GM21528 (cell line): ENCODE measurements at regions not wholly inside any gene's neighbourhood (a gene's known extent, or its start where the extent isn't known, plus 50 kb on each side); places are given as distances from the start of the nearest gene placed in this dataset.

ENCODE experiments used
- ATAC-seq: cut with Tn5 transposase; IDR thresholded peaks from one replicate; pipeline ENCODE4 v1.9.1; 2021; ENCODE audit warnings: mild to moderate bottlenecking, moderate library complexity; ENCODE audit not compliant: unreplicated experiment, low FRiP score

DNA sequence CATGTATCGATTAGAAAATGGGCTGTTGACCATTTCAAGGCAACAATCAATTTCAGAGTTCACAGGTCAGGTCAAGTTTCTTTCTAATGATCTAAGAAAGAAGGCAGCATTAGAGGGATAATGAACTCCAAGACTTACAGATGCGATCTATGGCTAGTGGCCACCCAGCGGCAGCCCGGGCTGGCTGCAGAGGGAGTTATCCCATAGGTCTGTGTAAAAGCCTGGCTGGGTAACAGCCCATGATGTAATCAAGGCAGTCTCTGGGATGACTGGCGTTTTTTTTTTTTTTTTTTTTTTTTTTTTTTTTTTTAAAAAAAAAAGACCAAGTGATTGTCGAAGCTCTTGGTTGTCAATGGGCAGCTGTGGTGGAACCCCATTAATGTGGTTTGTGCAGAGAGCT lies 171.1 kb upstream of the SKOR2 start:
- no peak for ATAC-seq

- ATAC-seq, result peak; percentile 79
Measured at GRCh38 chr18:47420130-47420529, 168.7 kb upstream of the SKOR2 start.

GRCh38 chr18:47418746-47419145 lies 167.3 kb upstream of the SKOR2 start:
- no peak for ATAC-seq

- no peak for ATAC-seq
Measured at GRCh38 chr18:47417807-47418206, 166.3 kb upstream of the SKOR2 start.

DNA sequence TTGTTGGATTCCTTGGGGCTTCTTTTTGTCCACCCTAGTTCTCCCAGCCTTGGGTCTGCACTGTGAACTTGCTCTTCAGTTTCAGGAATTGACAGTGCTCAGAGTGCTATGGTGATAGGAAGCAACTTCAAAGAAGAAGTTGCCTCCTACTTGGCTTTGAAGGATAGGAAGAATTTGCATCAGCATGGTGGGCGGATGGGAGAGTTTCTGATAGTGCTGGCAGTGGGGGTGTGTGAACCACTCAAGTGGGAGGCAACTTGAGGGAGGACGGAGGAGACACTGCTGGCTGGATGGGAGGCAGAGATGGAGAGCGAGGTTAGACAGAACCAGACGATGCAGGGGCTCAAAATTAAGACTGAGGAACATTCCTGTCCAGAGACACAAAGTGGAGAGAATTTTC lies 164.4 kb upstream of the SKOR2 start:
- no peak for ATAC-seq

GRCh38 chr18:47413327-47413726 lies 161.9 kb upstream of the SKOR2 start:
- ATAC-seq, result no peak

DNA sequence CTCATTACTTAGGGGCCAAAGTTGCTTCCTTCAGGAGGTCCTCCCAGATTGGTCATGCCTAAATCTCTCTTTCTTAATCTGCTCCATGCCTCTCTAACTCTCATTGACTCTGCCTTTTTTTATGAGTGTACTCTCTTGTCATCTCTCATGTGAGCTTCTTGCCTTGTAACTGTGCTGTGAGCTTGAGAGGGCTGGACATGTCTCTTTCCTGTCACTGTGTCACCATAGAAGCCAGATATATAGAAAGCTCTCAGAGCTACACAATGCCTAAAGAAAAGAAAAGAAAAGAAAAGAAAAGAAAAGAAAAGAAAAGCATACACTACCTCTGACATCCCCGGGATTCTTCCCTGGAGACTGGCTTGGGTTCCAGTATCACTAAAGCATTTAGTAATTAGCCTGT lies 161.5 kb upstream of the SKOR2 start:
- ATAC-seq, result no peak

- ATAC-seq, result no peak
Measured at GRCh38 chr18:47411159-47411558, 159.7 kb upstream of the SKOR2 start.

DNA sequence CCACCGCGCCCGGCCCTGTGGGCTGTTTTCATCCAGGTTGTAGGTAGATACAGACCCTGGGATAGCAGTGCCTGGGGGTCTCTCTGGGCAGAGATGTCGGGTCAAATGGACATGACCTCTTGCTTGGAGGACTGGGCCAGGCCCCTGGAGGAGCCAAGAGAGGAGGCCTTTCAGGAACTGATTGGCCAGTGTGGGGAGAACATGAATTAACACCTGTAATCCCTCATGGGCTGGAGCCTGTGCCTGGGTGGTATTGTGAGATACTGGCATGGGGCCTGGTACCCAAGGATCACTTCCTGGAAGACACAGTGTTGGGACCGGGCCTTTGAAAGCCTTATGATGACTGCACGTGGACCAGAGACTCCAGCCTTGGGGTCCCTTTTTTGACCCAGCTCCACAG lies 158.7 kb upstream of the SKOR2 start:
- ATAC-seq, result no peak

- ATAC-seq, result no peak
Measured at GRCh38 chr18:47409519-47409918, 158.1 kb upstream of the SKOR2 start.

GRCh38 chr18:47407736-47408135 lies 156.3 kb upstream of the SKOR2 start:
- ATAC-seq, result no peak

DNA sequence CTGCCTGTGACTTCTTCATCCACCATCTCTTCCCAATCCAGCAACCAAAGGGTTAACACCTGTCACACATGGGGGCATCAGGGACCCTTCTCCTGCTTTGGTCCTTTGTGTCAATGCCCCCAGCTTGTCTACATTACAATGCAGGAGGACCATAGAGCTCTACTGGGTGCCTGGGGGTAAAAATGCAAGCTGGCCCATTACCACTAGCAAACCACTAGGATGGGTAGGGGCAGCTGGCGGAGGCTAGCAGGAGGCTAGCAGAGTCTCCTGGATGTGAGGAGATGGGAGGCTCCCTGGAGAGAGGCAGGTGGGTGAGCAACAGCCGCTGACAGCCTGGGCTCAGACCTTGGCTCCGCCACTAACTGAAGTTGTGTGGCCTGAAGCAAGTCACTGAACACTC lies 153.4 kb upstream of the SKOR2 start:
- no peak for ATAC-seq

GRCh38 chr18:47403949-47404348 lies 152.5 kb upstream of the SKOR2 start:
- ATAC-seq, result no peak

- ATAC-seq, result no peak
Measured at GRCh38 chr18:47403317-47403716, 151.9 kb upstream of the SKOR2 start.

GRCh38 chr18:47399475-47399874 lies 148.0 kb upstream of the SKOR2 start:
- no peak for ATAC-seq

- ATAC-seq, result no peak
Measured at GRCh38 chr18:47397671-47398319, 146.3 kb upstream of the SKOR2 start.

- ATAC-seq, result no peak
Measured at GRCh38 chr18:47391665-47392064, 140.2 kb upstream of the SKOR2 start.

GRCh38 chr18:47390410-47391024 lies 139.1 kb upstream of the SKOR2 start:
- ATAC-seq, result no peak

DNA sequence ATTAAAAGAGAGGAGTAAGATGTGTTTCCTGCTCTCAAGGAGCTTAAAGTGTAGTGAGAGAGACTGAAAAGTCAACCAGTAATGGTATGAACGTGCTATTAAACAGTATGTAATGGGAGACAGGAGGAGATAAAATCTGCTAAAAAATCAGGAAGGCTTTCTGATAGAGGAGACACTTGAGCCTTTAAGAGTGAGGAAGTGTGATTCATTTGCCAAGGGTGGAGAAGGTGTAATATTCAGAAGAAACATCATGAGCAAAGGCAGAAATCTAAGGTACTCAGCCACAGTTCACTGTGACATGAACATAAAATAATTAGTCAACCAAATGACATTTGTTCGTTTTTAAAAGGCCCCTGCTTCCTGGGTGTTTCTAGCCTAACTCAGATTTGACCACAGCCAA lies 137.8 kb upstream of the SKOR2 start:
- ATAC-seq, result no peak

- ATAC-seq, result no peak
Measured at GRCh38 chr18:47387864-47388263, 136.4 kb upstream of the SKOR2 start.

GRCh38 chr18:47383729-47384128 lies 132.3 kb upstream of the SKOR2 start:
- no peak for ATAC-seq

- ATAC-seq, result no peak
Measured at GRCh38 chr18:47381975-47382570, 130.6 kb upstream of the SKOR2 start.
